ENCODE measurements at regions not wholly inside any gene's neighbourhood (a gene's known extent, or its start where the extent isn't known, plus 50 kb on each side); places are given as distances from the start of the nearest gene placed in this dataset.

GRCh38 chr10:50981385-50981784 lies 92.9 kb upstream of the PRKG1 start (continued):
- TF ChIP-seq, protein P1, sequence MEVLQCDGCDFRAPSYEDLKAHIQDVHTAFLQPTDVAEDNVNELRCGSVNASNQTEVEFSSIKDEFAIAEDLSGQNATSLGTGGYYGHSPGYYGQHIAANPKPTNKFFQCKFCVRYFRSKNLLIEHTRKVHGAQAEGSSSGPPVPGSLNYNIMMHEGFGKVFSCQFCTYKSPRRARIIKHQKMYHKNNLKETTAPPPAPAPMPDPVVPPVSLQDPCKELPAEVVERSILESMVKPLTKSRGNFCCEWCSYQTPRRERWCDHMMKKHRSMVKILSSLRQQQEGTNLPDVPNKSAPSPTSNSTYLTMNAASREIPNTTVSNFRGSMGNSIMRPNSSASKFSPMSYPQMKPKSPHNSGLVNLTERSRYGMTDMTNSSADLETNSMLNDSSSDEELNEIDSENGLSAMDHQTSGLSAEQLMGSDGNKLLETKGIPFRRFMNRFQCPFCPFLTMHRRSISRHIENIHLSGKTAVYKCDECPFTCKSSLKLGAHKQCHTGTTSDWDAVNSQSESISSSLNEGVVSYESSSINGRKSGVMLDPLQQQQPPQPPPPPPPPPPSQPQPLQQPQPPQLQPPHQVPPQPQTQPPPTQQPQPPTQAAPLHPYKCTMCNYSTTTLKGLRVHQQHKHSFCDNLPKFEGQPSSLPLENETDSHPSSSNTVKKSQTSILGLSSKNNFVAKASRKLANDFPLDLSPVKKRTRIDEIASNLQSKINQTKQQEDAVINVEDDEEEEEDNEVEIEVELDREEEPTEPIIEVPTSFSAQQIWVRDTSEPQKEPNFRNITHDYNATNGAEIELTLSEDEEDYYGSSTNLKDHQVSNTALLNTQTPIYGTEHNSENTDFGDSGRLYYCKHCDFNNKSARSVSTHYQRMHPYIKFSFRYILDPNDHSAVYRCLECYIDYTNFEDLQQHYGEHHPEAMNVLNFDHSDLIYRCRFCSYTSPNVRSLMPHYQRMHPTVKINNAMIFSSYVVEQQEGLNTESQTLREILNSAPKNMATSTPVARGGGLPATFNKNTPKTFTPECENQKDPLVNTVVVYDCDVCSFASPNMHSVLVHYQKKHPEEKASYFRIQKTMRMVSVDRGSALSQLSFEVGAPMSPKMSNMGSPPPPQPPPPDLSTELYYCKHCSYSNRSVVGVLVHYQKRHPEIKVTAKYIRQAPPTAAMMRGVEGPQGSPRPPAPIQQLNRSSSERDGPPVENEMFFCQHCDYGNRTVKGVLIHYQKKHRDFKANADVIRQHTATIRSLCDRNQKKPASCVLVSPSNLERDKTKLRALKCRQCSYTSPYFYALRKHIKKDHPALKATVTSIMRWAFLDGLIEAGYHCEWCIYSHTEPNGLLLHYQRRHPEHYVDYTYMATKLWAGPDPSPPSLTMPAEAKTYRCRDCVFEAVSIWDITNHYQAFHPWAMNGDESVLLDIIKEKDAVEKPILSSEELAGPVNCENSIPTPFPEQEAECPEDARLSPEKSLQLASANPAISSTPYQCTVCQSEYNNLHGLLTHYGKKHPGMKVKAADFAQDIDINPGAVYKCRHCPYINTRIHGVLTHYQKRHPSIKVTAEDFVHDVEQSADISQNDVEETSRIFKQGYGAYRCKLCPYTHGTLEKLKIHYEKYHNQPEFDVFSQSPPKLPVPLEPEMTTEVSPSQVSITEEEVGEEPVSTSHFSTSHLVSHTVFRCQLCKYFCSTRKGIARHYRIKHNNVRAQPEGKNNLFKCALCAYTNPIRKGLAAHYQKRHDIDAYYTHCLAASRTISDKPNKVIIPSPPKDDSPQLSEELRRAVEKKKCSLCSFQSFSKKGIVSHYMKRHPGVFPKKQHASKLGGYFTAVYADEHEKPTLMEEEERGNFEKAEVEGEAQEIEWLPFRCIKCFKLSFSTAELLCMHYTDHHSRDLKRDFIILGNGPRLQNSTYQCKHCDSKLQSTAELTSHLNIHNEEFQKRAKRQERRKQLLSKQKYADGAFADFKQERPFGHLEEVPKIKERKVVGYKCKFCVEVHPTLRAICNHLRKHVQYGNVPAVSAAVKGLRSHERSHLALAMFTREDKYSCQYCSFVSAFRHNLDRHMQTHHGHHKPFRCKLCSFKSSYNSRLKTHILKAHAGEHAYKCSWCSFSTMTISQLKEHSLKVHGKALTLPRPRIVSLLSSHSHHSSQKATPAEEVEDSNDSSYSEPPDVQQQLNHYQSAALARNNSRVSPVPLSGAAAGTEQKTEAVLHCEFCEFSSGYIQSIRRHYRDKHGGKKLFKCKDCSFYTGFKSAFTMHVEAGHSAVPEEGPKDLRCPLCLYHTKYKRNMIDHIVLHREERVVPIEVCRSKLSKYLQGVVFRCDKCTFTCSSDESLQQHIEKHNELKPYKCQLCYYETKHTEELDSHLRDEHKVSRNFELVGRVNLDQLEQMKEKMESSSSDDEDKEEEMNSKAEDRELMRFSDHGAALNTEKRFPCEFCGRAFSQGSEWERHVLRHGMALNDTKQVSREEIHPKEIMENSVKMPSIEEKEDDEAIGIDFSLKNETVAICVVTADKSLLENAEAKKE (CRISPR knock-in tag; IDR thresholded peaks at IDR 0.05), result no peak
- TF ChIP-seq ZNF114 (CRISPR knock-in tag; IDR thresholded peaks at IDR 0.05) (no peak), POLR2AphosphoS5 (IDR thresholded peaks at IDR 0.05; ENCODE audit: low read depth) (no peak), CREB1 (CRISPR knock-in tag; IDR thresholded peaks at IDR 0.05; ENCODE audit: low read depth) (no peak), EZH2 (IDR thresholded peaks at IDR 0.05; ENCODE audit: low read depth, unreplicated experiment) (no peak)
- TF ChIP-seq, protein P2, sequence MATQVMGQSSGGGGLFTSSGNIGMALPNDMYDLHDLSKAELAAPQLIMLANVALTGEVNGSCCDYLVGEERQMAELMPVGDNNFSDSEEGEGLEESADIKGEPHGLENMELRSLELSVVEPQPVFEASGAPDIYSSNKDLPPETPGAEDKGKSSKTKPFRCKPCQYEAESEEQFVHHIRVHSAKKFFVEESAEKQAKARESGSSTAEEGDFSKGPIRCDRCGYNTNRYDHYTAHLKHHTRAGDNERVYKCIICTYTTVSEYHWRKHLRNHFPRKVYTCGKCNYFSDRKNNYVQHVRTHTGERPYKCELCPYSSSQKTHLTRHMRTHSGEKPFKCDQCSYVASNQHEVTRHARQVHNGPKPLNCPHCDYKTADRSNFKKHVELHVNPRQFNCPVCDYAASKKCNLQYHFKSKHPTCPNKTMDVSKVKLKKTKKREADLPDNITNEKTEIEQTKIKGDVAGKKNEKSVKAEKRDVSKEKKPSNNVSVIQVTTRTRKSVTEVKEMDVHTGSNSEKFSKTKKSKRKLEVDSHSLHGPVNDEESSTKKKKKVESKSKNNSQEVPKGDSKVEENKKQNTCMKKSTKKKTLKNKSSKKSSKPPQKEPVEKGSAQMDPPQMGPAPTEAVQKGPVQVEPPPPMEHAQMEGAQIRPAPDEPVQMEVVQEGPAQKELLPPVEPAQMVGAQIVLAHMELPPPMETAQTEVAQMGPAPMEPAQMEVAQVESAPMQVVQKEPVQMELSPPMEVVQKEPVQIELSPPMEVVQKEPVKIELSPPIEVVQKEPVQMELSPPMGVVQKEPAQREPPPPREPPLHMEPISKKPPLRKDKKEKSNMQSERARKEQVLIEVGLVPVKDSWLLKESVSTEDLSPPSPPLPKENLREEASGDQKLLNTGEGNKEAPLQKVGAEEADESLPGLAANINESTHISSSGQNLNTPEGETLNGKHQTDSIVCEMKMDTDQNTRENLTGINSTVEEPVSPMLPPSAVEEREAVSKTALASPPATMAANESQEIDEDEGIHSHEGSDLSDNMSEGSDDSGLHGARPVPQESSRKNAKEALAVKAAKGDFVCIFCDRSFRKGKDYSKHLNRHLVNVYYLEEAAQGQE (IDR thresholded peaks at IDR 0.05; ENCODE audit: unreplicated experiment), result no peak

GRCh38 chr10:50981904-50982303 lies 92.4 kb upstream of the PRKG1 start:
- H3K27me3 ChIP-seq (ENCODE audit: insufficient read depth), result no peaks in the 10 kb centered on the region
- no peak for TF ChIP-seq ZNF114 (CRISPR knock-in tag; IDR thresholded peaks at IDR 0.05)
- no peak for TF ChIP-seq JUNB (IDR thresholded peaks at IDR 0.05; ENCODE audit: unreplicated experiment)
- TF ChIP-seq, protein P2 (IDR thresholded peaks at IDR 0.05; ENCODE audit: unreplicated experiment), result no peak
- TF ChIP-seq NANOG (IDR thresholded peaks at IDR 0.05; ENCODE audit: borderline replicate concordance), result no peak
- TF ChIP-seq CREB1 (CRISPR knock-in tag; IDR thresholded peaks at IDR 0.05; ENCODE audit: low read depth), result no peak
- TF ChIP-seq EZH2 (IDR thresholded peaks at IDR 0.05; ENCODE audit: low read depth, unreplicated experiment), result no peak

More at GRCh38 chr10:50981904-50982303, 92.4 kb upstream of the PRKG1 start:
- H3K27ac ChIP-seq (ENCODE audit: low read depth), result no peak overlapping the region
- Mint-ChIP-seq H3K36me3 (ENCODE audit: low read depth) (no peaks in the 10 kb centered on the region), H3K9me3 (no peaks in the 10 kb centered on the region), H3K4me3 (no peak overlapping the region), H3K27ac (no peak overlapping the region), H3K27me3 (ENCODE audit: insufficient read depth, low read depth, poor library complexity) (no peaks in the 10 kb centered on the region), H3K4me1 (no peaks in the 10 kb centered on the region)
- no peak overlapping the region for H2AFZ ChIP-seq
- DNase-seq (ENCODE audit: low spot score) (no peak), ATAC-seq (no peak)
- H3K4me3 ChIP-seq, result no peak overlapping the region
- H4K20me1 ChIP-seq (replicated peaks; ENCODE audit: insufficient read depth), result no peaks in the 10 kb centered on the region
- no peaks in the 10 kb centered on the region; the same call in 1 of the 2 replicates for H3K9me2 ChIP-seq (ENCODE audit: insufficient read depth)
- no peaks in the 10 kb centered on the region for H3K4me1 ChIP-seq (ENCODE audit: insufficient read depth)
- no peaks in the 10 kb centered on the region for H3K36me3 ChIP-seq (ENCODE audit: insufficient read depth)
- no peaks in the 10 kb centered on the region for H3F3A ChIP-seq (replicated peaks; ENCODE audit: low read depth)
- no peak overlapping the region for H3K4me2 ChIP-seq
- H3K79me2 ChIP-seq (replicated peaks; ENCODE audit: insufficient read depth), result no peaks in the 10 kb centered on the region

Data from GM23338 (cell line).